ENCODE measurements at regions not wholly inside any gene's neighbourhood (a gene's known extent, or its start where the extent isn't known, plus 50 kb on each side); places are given as distances from the start of the nearest gene placed in this dataset.

DNA sequence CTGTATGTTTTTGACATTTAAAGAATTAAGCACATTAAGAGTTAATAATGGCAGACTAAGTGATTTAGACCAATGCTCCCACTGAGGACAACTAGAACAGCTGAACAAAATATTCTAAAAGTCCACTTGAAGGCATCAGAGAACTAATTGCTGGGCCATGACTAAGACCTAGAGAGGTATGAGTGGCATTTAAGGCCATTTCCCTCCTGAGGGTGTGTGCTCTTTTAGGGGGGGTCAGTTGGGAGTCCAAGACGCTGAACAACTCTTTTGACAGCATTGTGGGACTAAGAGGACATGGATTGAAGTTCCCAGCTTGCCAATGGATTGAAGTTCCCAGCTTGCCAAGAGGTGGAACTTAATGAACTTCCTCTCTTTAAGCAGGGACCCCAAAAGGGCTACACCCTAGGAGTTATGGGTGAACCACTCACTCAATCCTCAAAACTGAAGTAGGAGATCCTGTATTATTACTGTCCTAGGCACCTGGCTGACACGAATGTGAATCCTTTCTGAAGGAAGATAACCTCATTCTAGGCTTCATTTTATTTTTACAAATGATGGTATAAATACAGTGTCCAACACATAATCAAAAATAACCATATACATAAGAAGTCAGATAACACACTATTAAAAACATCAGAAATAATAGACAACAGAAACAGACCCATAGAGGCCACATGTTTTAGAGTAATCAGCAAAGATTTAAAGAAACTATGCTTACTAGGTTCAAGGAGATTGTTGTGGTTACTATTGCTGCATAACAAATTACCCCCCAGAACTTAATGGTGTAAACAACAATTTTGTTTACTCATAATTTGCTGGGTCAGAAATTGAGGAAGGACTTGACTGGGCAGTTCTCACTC is 175.1 kb downstream of the VEGFA start:
- H4K20me1 ChIP-seq (ENCODE audit: control insufficient read depth, insufficient read depth): no peaks in the 10 kb centered on the region
- H3K27ac ChIP-seq (ENCODE audit: control insufficient read depth, insufficient read depth): no peak overlapping the region
- no peak for FAIRE-seq
- no peaks in the 10 kb centered on the region for H3K79me2 ChIP-seq (ENCODE audit: control insufficient read depth, insufficient read depth, low read length)
- no peak overlapping the region for H3K9ac ChIP-seq (ENCODE audit: control insufficient read depth, insufficient read depth, low read length)
- no peak for ATAC-seq
- H3K4me3 ChIP-seq: no peak overlapping the region
- in situ Hi-C loops (cut with MboI) (no loop called here), intact Hi-C loops (cut with micrococcal nuclease; ENCODE audit: unreplicated experiment) (no loop called here)
- ChIA-PET CTCF (interaction anchor here (0.6 to 1.2 kb wide), 3 partner anchors 8 to 192 kb away, joined by 3 to 5 read pairs (median 3); no protein-coding TSS in a partner anchor), SMC1A (ENCODE audit: uncharacterized antibody, unreplicated experiment) (interaction anchor here (1.1 to 2.6 kb wide), 3 partner anchors 9 to 90 kb away, joined by 3 to 7 read pairs (median 4); no protein-coding TSS in a partner anchor), POLR2A (no interaction called here), RAD21 (ENCODE audit: unreplicated experiment) (no interaction called here)
- BruUV-seq (replicated peaks): no TSS peak
- H3K4me1 ChIP-seq (ENCODE audit: control insufficient read depth, insufficient read depth, low read length): no peaks in the 10 kb centered on the region
- 3% methylated on average over 2 of the region's 2 CpGs for WGBS (ENCODE audit: insufficient coverage, insufficient replicate concordance, low lambda C conversion rate, missing lambda C conversion rate)
- H3K4me2 ChIP-seq (ENCODE audit: control insufficient read depth, insufficient read depth): no peak overlapping the region
- no peaks in the 10 kb centered on the region for H3K27me3 ChIP-seq (replicated peaks in 1 of 2; ENCODE audit: control insufficient read depth in 2 of 2, insufficient read depth in 2 of 2, low read length in 1 of 2)
- no peaks in the 10 kb centered on the region for H3K36me3 ChIP-seq (ENCODE audit: control insufficient read depth in 2 of 2, insufficient read depth in 2 of 2, low read length in 1 of 2)
- no peak overlapping the region for H2AFZ ChIP-seq (ENCODE audit: control insufficient read depth, low read depth, low read length)
- H3K9me3 ChIP-seq (replicated peaks; ENCODE audit: control insufficient read depth, insufficient read depth, low read length): peaks cover 10% of the 10 kb centered on the region; the same call in 2 of the 3 replicates
- DNase-seq (ENCODE audit: low read depth, low spot score): no peak
- TF ChIP-seq, protein P1, sequence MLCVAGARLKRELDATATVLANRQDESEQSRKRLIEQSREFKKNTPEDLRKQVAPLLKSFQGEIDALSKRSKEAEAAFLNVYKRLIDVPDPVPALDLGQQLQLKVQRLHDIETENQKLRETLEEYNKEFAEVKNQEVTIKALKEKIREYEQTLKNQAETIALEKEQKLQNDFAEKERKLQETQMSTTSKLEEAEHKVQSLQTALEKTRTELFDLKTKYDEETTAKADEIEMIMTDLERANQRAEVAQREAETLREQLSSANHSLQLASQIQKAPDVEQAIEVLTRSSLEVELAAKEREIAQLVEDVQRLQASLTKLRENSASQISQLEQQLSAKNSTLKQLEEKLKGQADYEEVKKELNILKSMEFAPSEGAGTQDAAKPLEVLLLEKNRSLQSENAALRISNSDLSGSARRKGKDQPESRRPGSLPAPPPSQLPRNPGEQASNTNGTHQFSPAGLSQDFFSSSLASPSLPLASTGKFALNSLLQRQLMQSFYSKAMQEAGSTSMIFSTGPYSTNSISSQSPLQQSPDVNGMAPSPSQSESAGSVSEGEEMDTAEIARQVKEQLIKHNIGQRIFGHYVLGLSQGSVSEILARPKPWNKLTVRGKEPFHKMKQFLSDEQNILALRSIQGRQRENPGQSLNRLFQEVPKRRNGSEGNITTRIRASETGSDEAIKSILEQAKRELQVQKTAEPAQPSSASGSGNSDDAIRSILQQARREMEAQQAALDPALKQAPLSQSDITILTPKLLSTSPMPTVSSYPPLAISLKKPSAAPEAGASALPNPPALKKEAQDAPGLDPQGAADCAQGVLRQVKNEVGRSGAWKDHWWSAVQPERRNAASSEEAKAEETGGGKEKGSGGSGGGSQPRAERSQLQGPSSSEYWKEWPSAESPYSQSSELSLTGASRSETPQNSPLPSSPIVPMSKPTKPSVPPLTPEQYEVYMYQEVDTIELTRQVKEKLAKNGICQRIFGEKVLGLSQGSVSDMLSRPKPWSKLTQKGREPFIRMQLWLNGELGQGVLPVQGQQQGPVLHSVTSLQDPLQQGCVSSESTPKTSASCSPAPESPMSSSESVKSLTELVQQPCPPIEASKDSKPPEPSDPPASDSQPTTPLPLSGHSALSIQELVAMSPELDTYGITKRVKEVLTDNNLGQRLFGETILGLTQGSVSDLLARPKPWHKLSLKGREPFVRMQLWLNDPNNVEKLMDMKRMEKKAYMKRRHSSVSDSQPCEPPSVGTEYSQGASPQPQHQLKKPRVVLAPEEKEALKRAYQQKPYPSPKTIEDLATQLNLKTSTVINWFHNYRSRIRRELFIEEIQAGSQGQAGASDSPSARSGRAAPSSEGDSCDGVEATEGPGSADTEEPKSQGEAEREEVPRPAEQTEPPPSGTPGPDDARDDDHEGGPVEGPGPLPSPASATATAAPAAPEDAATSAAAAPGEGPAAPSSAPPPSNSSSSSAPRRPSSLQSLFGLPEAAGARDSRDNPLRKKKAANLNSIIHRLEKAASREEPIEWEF (IDR thresholded peaks at IDR 0.05; ENCODE audit: insufficient replicate concordance, low read depth, low read length): no peak
- TF ChIP-seq MYB (IDR thresholded peaks at IDR 0.05; ENCODE audit: borderline replicate concordance, low read depth, low read length) (no peak), EED (IDR thresholded peaks at IDR 0.05; ENCODE audit: low read depth) (no peak), RB1 (IDR thresholded peaks at IDR 0.05; ENCODE audit: borderline replicate concordance) (no peak), CBFB (IDR thresholded peaks at IDR 0.05; ENCODE audit: low read depth) (no peak), NRF1 (conservative IDR thresholded peaks at IDR 0.05; ENCODE audit: low read depth, low read length) (no peak), HDAC6 (IDR thresholded peaks at IDR 0.05; ENCODE audit: unreplicated experiment) (no peak), TCF7 (IDR thresholded peaks at IDR 0.05; ENCODE audit: borderline replicate concordance) (no peak), MEF2B (IDR thresholded peaks at IDR 0.05; ENCODE audit: partially characterized antibody, poor library complexity, severe bottlenecking) (no peak), SRF (IDR thresholded peaks at IDR 0.05; ENCODE audit: low read depth in 2 of 2, low read length in 2 of 2) (no peak)
- TF ChIP-seq, protein P2, sequence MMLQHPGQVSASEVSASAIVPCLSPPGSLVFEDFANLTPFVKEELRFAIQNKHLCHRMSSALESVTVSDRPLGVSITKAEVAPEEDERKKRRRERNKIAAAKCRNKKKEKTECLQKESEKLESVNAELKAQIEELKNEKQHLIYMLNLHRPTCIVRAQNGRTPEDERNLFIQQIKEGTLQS (IDR thresholded peaks at IDR 0.05; ENCODE audit: borderline replicate concordance, extremely low read depth, low read depth, low read length): no peak
- TF ChIP-seq, protein P3, sequence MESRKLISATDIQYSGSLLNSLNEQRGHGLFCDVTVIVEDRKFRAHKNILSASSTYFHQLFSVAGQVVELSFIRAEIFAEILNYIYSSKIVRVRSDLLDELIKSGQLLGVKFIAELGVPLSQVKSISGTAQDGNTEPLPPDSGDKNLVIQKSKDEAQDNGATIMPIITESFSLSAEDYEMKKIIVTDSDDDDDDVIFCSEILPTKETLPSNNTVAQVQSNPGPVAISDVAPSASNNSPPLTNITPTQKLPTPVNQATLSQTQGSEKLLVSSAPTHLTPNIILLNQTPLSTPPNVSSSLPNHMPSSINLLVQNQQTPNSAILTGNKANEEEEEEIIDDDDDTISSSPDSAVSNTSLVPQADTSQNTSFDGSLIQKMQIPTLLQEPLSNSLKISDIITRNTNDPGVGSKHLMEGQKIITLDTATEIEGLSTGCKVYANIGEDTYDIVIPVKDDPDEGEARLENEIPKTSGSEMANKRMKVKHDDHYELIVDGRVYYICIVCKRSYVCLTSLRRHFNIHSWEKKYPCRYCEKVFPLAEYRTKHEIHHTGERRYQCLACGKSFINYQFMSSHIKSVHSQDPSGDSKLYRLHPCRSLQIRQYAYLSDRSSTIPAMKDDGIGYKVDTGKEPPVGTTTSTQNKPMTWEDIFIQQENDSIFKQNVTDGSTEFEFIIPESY (IDR thresholded peaks at IDR 0.05): no peak
- TF ChIP-seq, protein P4, sequence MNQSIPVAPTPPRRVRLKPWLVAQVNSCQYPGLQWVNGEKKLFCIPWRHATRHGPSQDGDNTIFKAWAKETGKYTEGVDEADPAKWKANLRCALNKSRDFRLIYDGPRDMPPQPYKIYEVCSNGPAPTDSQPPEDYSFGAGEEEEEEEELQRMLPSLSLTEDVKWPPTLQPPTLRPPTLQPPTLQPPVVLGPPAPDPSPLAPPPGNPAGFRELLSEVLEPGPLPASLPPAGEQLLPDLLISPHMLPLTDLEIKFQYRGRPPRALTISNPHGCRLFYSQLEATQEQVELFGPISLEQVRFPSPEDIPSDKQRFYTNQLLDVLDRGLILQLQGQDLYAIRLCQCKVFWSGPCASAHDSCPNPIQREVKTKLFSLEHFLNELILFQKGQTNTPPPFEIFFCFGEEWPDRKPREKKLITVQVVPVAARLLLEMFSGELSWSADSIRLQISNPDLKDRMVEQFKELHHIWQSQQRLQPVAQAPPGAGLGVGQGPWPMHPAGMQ (IDR thresholded peaks at IDR 0.05; ENCODE audit: borderline replicate concordance): no peak
